Tibial nerve (tissue), 3 donors: ENCODE measurements at regions not wholly inside any gene's neighbourhood (a gene's known extent, or its start where the extent isn't known, plus 50 kb on each side); places are given as distances from the start of the nearest gene placed in this dataset.

ENCODE experiments used
- POLR2A ChIP-seq, 2 donors: fragments of 450-650 bp; IDR thresholded peaks; one replicate each; pipeline ENCODE4 v1.6.1; 2017; ENCODE audit warnings: antibody characterized with exemption in 2 of 2, mild to moderate bottlenecking in 2 of 2, moderate library complexity in 2 of 2
- TF ChIP-seq, protein P1 (sequence below), 5 experiments: fragments of 200-600 bp in 3 of 5; fragments of 450-650 bp in 2 of 5; sonication (generic) in 3 of 5; IDR thresholded peaks; one replicate each; pipeline ENCODE4 v1.5.1; 2016 to 2019; ENCODE audit warnings: antibody characterized with exemption in 5 of 5, mild to moderate bottlenecking in 3 of 5, moderate library complexity in 2 of 5

DNA sequence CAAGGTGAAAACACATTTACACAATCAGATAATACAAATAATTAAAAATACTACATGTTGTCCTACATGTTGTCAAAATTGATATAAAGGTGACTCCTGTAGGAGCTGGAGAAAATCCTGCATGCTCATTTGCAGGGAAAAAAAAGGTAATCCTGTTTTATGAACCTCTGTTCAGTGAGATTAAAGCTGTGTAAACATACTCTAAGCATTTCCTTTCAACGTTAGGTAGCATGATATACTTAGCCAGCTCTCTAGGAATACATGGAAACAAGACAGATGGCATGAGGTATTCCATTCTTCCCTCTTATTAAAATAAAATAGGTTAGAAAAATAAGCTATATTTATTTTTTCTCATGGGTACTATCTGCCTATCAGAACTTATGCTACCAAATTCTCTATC is 635.7 kb upstream of the FLRT2 start:
- TF ChIP-seq, protein P1, sequence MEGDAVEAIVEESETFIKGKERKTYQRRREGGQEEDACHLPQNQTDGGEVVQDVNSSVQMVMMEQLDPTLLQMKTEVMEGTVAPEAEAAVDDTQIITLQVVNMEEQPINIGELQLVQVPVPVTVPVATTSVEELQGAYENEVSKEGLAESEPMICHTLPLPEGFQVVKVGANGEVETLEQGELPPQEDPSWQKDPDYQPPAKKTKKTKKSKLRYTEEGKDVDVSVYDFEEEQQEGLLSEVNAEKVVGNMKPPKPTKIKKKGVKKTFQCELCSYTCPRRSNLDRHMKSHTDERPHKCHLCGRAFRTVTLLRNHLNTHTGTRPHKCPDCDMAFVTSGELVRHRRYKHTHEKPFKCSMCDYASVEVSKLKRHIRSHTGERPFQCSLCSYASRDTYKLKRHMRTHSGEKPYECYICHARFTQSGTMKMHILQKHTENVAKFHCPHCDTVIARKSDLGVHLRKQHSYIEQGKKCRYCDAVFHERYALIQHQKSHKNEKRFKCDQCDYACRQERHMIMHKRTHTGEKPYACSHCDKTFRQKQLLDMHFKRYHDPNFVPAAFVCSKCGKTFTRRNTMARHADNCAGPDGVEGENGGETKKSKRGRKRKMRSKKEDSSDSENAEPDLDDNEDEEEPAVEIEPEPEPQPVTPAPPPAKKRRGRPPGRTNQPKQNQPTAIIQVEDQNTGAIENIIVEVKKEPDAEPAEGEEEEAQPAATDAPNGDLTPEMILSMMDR (IDR thresholded peaks at IDR 0.05), result no peak
- no peak for TF ChIP-seq POLR2A (IDR thresholded peaks at IDR 0.05)
